ENCODE measurements at regions not wholly inside any gene's neighbourhood (a gene's known extent, or its start where the extent isn't known, plus 50 kb on each side); places are given as distances from the start of the nearest gene placed in this dataset.

GRCh38 chr2:203813684-203814083 lies 53.9 kb upstream of the CTLA4 start:
- DNase-seq: no peak

DNA sequence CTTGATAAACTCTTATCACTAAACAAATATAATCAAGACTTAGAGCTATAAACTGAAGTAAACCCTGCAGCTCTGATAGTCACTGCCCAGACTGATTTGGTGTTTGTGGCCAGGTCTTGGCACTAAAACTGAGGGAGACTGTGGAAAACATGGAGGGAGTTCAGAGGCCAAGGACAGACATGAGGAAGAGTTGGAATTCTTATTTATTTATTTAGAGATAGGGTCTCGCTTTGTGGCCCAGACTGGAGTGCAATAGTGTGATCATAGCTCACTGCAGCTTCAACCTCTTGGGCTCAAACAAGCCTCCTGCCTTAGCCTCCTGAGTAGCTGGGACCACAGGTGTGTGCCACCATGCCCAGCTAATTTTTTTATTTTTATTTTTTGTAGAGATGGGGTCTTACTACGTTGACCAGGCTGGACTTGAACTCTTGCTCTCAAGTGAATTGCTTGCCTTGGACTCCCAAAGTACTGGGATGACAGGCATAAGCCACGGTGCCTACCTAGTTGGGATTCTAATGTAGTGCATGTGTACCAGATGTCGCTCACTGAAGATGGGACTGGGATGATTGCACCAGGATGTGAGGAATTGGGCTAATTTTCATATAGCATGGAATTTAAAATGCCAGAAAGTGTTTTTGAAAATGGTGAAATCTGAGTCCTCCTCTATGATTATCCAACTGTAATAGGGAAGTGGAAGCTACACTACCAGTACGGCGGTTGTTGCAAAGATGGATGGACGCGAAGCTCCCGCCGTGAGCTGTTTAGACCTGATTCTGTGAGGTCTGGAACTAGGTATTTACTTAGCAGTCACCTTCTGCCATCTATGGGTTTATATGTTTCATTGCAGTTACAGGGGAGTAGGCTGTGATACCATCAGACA lies 52.7 kb upstream of the CTLA4 start:
- peak; percentile 75 for DNase-seq

GRCh38 chr2:203815541-203815898 lies 52.1 kb upstream of the CTLA4 start:
- DNase-seq: no peak

- DNase-seq: no peak
Measured at GRCh38 chr2:203817147-203817546, 50.4 kb upstream of the CTLA4 start.
